ENCODE measurements at regions not wholly inside any gene's neighbourhood (a gene's known extent, or its start where the extent isn't known, plus 50 kb on each side); places are given as distances from the start of the nearest gene placed in this dataset.

DNA sequence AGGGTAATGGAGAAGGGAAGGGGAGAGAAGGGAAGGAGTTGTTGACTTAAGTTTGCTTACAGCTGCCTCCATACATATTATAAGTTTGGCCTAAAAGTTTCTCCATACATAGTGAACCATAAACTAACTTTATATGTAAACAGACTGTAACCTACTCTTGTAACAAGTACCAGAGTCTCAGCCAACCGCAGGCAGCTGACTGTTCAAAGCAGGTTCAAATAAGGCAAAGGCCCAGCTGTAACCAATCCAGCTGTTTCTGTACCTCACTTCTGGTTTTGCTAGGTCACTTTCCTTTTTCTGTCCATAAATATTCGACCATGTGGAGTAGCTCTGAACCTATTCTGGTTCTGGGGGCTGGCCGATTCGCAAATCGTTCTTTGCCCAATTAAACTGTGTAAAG is 591.2 kb downstream of the INSC start:
- no peak for DNase-seq

DNA sequence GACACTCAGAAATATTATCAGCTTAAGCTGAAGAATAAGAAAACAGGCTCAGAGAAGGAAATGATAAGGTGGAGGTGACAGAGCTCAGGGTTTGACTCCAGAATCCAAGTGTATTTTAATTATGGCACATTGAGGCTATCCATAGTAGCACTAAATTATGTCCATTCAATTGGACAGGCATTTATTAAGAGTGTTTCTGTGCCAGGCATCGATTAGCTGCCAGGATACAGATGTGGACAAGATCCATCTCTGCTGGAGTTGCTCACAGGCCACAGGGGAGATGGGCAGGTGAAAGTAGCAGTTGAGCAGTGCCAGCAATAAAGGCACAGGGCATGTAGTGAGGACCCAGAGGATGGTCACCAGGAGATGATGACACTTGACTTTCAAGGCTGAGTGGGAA is 592.5 kb downstream of the INSC start:
- DNase-seq, result no peak

DNA sequence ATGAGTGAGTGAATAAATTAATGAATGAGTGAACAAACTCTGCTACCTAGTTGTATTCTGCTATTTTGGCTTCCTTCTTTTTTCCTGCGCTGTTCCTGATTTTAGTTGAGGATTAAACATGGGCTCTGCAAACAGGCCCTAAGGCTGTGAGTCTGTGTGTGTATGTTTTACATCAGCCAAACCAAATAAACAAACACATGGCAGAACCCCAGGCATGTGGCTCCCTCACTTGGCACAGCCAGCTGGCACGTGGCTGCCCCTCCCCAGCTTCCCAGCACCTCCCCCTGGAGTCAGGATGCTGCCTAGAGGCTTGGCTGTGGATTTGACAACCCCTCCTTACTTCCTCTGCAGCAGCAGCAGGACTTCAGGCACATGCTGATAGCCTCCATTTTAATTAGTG is 593.2 kb downstream of the INSC start:
- DNase-seq, result no peak

DNA sequence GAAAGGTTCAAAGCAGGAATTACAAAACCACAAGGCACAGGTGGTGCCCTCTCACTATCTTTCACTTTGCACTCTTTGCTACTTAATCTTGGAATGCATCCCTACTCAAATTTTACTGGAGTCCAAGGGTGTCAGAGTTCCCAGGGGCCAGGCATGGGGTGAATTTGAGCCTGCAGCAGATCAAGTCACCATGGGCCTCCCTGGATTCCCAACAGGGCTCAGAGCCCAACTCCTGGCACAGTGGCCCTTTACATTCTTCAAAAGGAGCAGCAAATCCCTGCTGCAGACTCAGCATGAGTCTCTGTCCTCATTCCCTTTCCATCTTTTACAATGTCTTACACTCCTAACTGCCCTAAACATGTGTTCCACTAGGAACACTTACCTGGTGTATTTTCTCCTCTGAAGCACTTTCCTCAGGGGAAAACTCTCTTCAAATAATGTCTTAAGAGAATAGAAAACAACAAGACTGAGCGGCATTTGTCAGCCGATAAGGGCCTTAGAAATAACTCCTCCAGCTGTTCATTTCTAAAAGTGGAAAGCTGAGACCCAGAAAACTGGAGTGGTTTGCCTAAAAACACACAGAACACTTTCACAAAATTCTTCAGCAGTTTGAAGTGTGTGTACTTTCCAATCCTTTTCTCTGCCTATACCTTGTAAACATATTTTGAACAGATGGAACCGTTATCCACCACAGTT is 596.0 kb downstream of the INSC start:
- no peak for DNase-seq

DNA sequence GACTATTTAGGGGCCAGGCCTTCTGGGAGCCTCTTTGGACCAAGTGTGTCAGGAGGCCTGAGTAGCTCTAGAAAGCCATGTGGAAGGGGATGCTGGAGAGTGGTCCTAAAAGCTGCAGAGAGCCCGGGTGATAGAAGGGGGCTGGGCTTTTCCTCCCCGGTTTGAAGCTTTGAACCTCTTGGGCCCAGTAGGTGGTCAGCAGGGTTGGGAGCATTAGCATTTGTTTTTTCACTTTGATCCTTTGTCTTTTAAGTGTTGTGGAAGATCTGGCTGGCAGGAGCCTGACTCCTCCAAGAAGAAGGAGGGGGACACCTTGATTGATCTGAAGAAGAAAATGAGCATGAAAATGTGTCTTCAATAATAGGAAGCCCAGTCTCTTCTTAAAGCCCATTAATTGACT is 596.6 kb downstream of the INSC start:
- DNase-seq, result no peak

DNA sequence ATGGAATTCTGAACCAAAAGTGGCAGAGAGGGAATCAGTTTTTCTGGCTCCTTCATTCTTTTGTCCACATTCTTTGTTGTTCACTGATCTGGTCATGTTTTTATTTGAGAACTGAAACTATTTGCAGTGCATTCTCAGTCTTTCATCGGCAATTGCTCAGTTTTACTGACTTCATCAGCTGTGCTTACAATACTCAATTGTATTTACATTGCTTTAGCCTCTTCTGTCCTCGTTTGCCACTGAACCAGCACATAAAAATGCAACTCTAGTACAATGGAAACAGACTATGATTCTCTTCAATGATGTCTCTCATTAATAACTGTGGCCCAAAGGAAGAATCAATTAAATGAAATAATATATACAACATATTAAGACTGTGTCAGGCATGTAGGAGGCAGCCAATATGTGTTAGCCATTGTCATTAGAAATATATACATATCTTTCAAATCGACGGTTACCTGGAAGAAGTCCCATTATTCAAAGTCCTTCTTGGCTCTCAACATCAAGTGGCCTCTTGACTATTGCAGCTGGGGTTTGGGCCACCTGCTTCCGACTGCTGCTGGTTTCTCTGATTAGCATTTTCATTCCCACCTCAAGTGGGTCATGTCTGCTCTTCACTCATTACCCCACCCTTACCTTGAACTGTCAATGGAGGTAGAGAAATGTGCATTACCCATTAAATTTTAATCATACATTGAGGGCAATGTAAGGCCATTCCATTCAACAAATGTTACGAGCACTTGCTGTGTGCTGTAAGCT is 600.1 kb downstream of the INSC start:
- no peak for DNase-seq

DNA sequence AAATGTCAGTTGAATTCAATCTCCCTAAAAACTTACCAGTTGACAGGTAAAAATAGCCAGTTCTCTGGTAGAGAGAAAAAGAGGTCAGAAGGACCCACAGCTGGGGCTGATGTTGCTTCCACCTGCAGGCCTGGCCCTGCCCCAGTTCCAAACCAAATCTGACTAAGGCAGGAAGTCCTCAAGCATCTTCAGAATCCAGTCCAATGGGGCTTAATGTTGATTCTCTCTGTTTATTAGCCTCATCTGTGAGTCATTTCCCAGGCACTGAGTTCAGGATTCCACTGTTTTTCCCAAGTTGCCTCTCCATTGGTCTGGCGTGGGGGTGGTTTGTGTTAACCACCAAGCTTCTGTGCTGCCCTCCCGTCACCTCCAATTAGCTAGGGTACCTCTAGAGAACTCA is 601.8 kb downstream of the INSC start:
- no peak for DNase-seq

DNA sequence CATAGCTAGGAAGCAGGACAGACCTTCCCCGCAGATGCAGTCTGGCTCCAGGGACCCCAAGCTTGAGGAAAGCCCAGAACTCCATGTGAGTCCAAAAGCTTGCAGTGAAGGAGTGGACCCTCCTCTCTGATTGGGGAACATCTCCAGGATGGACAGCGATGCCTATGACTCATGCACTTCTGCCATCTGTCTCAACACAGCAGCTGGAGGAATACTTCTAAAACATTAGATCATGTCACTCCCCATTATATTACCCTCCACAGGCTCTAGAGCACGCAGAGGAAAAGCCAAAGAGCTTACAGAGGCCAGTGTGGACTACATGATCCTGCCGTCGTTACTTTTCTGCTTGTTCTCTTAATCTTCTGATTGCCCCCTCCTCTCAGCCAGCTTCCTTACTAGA is 605.7 kb downstream of the INSC start:
- DNase-seq, result no peak

DNA sequence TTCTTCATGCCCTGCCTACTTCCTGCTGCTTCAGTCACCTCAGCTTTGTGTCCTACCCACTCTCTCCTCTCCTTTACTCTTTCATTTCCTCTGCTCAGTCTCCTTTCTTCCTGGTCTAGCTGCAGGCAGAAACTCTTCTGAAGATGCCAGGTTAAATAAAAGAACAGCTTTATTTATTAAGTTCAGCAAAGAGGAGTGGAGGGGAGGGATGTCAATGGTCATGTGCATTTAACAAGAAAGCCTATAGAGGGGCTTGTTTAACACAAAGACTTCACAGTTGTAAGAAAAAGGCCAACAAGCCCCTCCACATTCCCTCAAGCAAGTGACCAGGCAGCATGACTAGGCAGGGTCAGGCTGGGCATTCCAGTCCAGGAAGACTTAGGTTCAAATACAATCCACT is 609.2 kb downstream of the INSC start:
- no peak for DNase-seq

DNA sequence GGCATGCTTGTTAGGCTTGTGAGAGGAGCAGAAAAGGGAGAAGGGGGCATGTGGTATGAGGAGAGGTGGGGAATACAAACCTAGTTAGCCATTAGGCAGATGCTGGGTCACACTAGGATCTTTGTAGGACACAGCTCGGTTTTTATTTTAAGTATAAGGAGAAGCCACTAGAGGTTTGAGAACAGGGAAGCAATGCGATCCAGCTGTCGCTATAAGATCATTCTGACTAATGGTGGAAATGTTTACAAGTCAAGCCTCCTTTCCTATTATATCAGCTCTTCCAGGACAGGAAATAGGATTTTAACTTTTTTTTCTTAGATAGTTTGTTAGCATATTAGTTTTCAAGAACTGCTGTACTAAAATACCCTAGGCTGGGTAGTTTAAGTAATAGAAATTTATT is 609.9 kb downstream of the INSC start:
- DNase-seq, result no peak

DNA sequence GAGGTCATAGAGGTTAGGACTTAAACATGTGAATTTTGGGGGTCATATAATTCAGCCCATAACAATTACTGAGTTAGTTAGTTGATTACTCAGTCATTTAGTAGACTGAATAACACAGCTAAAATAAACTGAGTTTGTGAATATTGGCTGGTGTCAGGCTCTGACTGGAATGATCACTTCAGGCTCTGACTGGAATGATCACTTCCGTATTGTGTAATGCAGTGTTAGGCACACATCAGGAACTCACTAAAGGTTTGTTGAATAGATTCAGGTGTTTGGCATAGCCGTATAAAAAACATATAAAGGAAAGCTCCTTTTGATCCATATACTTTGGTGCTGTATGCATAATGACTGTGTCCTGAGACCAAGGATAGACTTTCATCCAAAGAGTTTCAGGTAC is 610.5 kb downstream of the INSC start:
- DNase-seq, result no peak

DNA sequence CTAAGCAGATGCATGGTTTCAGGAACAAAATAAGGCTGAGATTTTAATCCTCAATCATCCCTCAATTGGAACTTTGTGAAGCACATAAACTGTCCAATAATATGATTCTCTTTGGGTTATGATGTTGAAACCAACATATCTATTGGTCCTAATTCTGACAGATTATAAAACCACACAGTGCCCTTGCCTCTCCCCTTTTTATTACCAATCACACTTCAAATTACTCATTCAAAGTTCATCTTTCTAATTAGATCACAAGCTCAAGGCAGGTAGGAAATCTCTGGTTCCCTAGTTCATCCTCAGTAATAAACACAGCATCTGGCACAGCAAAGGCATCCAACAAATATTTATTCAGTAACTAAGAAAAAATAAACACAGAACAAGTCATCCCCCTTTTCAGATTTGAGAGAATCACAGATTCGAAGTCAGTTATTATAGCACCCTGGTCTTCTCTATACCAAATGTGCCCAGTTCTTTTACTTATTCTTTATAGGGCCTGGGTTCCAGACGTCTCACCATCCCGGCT is 611.6 kb downstream of the INSC start:
- no peak for DNase-seq

DNA sequence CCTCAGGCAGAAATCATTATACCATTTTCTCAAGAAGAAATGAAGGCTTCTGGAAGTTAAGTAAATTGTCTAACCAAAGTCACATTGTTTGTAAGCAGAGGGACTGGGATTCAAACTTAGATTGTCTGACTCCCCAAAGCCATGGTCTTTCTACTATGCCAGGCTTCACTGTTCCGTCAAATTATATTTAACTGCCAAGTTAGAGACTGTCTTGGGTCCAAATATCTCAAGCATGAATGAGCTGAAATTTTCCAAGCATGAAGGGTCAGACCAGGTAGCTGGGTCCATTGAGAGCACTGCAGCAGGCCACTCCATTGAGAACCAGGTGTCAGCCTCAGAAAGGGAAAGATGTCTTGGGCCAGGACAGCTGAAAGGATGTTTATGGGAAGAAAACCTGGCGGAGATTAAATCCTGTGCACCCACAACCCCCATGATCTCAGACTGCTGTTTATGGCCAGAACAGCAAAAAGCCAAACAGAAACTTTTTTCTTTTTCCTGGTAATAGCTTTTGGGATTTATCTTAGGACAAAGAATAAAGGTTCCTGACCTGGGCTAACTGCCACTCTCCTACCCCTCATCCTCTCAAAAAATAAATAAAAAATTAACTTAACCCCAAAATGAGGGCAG is 612.3 kb downstream of the INSC start:
- DNase-seq, result no peak

DNA sequence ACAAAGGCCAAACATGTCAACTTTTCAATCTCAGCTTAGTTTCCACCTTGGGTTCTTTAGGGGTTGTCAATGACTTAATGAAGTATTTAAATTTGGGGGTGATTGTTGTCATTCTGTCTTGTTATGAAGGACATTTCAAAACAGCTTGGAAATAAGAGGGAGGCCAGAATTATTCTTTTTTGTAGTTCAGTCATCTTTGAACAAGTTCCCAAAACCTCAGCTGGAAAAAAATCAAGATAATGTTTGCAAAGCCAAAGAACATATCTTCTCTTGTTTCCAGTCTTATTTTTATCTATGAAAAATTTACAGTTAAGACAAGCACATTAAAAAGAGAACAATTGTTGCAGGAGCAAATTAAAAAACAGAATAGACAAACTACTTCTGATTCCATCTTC is 612.8 kb downstream of the INSC start:
- DNase-seq, result no peak

DNA sequence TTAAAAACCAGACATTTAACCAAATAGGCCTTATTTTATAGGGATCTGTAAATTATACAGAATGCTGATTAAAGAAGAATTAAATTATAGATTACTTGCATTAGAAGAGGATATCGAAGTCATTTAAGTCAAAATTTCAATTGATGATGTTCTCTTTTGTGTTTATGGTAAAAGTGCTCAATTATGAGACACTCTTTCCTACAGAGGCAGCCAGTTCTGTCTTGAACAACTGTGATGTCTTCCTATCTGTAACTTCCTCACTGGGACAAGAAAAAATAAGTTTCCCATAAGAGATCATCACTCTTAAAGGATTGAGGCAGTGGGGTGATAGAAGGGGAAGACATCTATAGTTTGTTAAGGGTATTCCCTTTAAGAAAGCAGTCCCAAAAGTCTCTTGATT is 613.5 kb downstream of the INSC start:
- DNase-seq, result no peak

DNA sequence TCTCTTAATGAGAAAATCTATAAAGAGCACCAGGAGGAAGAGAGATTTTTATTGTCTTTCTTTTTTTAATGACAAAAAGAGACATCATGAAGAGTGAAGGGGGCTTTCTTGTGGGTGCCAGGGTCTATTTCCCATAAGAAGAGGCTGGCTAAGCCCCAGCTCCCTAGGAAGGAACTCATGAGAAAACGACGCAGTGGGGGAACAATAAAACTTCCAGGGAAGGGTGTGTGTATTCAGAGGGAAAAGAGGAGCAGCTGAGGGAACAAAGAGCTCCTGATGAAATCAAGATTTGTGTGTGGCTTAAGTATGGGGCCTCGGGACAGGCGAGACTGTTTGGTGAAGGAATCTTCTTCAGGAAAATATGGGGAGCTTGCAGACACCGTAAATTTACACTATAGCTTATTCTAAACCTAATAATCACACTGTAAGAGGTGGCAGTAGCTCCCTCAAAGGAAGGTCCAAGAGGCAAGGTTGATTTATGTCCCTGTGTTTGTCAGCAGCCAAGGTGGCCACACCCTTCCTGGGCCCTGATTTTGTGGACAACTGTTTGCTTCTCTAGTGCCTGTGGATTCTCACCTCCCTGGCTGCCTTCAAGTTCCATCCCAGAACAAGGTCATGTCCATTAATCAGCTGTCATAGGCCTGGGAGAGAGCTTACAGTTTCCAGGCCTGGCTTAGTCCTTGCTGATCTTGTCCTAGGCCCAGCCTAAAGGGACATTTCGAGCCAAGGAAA is 615.7 kb downstream of the INSC start:
- no peak for DNase-seq

DNA sequence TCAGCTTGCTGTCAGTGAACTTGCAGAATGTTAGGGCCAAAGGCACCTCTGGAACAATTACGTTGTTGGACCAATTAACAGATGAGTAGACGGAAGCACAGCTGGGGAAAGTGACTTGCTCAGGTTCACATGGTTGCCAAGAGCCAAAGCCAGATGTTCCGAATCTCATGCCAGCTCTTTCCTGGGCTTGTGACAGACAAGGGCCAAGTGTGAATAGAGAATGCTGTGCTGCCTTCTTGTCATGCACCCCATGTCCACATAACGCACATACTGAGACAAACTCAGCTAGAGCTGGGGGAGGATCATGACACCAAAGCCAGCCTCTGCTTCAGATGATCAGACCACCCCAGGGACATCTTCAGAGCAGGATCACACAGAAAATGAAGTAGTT is 616.3 kb downstream of the INSC start:
- DNase-seq, result no peak

DNA sequence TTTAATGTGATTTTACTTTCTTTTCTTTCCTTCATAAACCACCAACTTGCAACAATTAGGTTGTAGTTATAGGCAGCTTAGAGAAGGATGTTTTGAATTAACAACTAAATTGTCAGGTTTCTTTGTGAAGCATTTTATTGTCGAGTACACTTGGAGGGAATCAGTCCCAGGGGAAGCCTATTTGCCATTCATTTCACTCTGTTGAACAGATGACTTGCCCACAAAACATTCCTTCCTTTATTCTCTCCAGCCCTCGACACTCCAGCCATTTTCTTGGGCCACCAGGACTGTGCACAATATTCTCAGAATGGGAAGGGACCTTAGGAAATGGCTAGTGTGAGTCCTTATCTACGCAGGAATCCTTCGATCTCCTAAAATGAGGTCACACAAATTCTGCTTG is 620.6 kb downstream of the SOX6 start:
- no peak for DNase-seq

DNA sequence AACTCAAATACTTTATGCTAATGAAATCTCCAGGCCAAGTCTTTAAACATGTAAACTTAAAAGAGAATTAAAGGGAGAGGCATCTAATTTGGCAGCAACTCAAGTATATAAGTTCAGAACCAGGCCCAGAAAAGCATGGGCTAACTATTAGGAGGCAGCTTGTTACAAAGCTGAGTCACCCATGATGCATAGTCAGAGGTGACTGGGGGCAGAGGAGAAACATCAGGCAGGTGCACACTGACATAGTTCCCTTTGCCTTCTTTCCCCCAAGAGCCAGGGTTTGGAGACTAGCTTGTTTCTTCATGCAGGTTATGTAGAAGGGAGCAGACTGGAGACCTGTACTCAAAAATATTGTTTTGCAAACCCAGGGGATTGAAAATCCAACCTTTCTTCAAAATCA is 619.0 kb downstream of the SOX6 start:
- no peak for DNase-seq

DNA sequence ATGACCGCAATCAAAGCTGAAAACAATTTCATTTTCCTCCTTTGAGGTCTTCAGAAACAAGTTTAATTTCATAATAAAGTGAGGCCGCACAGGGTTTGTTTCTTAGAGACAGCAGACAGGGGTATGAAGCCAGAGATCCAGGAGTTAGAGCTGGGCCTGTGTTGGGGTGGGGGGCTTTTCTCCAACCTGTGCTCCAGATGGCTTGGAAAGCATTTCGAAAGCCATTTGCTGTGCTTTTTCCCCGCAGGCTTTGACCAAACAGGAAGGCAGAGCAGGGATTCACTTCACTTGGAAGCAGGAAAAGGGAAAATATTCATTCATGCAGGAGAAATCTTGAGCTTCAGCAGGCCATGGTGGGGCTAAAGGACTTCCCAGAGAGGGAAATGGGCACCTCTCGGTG is 617.4 kb downstream of the SOX6 start:
- DNase-seq, result no peak

DNA sequence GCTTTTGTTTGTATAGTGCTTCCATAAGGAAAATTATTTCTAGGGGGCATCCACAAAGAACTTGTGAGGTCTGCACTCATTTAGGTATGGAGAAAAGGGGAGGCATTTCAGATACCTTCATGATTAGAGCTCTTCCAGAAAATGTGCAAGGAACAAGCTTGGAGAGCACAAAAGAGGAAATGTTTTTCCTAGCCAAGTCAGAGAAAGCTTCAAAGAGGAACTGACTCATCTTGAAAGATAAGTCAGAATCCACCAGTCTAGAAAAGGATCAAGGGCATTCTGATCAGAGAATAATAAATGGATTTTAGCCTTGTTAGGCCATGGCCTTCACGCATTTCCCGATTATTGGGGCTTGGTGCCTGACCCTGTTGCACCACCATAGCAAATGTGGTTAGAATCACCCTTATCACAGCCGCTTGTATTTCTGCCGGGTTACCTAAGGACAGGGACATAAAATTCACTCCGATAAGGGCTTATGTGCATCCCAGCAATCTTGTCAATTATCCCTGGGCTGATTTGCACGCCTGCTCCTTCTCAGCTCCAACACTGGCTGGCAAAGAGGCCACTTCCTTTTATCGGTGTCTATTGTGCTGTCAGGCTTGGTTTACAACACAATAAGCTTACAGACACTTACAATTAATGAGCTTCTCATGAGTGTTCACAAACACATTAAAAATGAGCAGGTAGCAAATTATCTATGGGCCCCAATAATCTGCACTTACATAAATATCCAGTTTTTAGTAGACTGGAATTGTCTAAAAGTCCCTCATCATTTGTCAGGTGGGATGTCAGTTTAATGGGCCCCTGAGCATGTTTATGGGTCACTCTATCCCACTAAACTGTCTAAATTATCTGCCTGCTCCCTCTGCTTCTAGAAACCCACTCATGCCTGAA is 613.5 kb downstream of the SOX6 start:
- DNase-seq, result no peak

DNA sequence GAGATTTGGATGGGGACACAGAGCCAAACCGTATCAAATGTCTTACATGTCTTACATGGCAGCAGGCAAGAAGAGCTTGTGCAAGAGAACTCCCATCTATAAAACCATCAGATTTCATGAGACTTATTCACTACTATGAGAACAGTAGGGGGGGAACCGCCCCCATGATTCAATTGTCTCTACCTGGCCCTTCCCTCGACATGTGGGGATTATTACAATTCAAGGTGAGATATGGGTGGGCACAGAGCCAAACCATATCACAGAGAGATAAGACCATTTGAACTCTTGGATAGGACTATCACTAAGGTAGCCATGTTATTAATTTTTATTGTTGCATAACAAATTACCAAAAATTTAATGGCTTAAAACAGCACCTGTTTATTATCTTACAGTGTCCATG is 611.7 kb downstream of the SOX6 start:
- DNase-seq, result no peak
